ENCODE measurements at regions not wholly inside any gene's neighbourhood (a gene's known extent, or its start where the extent isn't known, plus 50 kb on each side); places are given as distances from the start of the nearest gene placed in this dataset.

- H3K9me3 ChIP-seq, result no peaks in the 10 kb centered on the region
- no peaks in the 10 kb centered on the region for H3K4me1 ChIP-seq
- no peak for TF ChIP-seq EP300 (IDR thresholded peaks at IDR 0.05)
- TF ChIP-seq POLR2AphosphoS5 (IDR thresholded peaks at IDR 0.05), result no peak
- TF ChIP-seq POLR2A (IDR thresholded peaks at IDR 0.05), result no peak
- TF ChIP-seq CTCF (IDR thresholded peaks at IDR 0.05), result no peak
- H3K27ac ChIP-seq, result no peak overlapping the region
- peaks cover 19% of the 10 kb centered on the region for H3K27me3 ChIP-seq
- no peaks in the 10 kb centered on the region for H3K36me3 ChIP-seq
- 72% methylated on average over 2 of the region's 2 CpGs for WGBS, 2 donors (ENCODE audit: low coverage in 1 of 2)
- H3K4me3 ChIP-seq, result no peak overlapping the region
- no peak for ATAC-seq
Measured at GRCh38 chr6:84415068-84415467, 187.6 kb upstream of the CEP162 start.

GRCh38 chr6:84414531-84414930 lies 187.1 kb upstream of the CEP162 start:
- 55 to 59% methylated on average over 5 of the region's 6 CpGs for WGBS, 2 donors (ENCODE audit: low coverage in 1 of 2)
- Histone ChIP-seq H3K27ac (no peak overlapping the region), H3K36me3 (no peaks in the 10 kb centered on the region), H3K27me3 (peaks cover 15% of the 10 kb centered on the region), H3K9me3 (no peaks in the 10 kb centered on the region), H3K4me3 (no peak overlapping the region), H3K4me1 (no peaks in the 10 kb centered on the region)
- TF ChIP-seq POLR2A (IDR thresholded peaks at IDR 0.05) (no peak), EP300 (IDR thresholded peaks at IDR 0.05) (no peak), POLR2AphosphoS5 (IDR thresholded peaks at IDR 0.05) (no peak), CTCF (IDR thresholded peaks at IDR 0.05) (no peak)
- no peak for ATAC-seq

GRCh38 chr6:84411060-84411629 lies 183.7 kb upstream of the CEP162 start:
- WGBS, 2 donors (ENCODE audit: low coverage in 1 of 2), result 9 to 20% methylated on average over 1 of the region's 1 CpG
- Histone ChIP-seq H3K9me3 (no peaks in the 10 kb centered on the region), H3K4me3 (no peak overlapping the region), H3K27me3 (no peaks in the 10 kb centered on the region), H3K27ac (no peak overlapping the region), H3K4me1 (no peaks in the 10 kb centered on the region), H3K36me3 (no peaks in the 10 kb centered on the region)
- no peak for TF ChIP-seq POLR2AphosphoS5 (IDR thresholded peaks at IDR 0.05)
- no peak for TF ChIP-seq POLR2A (IDR thresholded peaks at IDR 0.05)
- TF ChIP-seq EP300 (IDR thresholded peaks at IDR 0.05), result no peak
- no peak for TF ChIP-seq CTCF (IDR thresholded peaks at IDR 0.05)
- ATAC-seq, result no peak

- WGBS, 2 donors (ENCODE audit: low coverage in 1 of 2), result 91 to 92% methylated on average over 1 of the region's 1 CpG
- no peaks in the 10 kb centered on the region for H3K4me1 ChIP-seq
- no peak overlapping the region for H3K27ac ChIP-seq
- no peaks in the 10 kb centered on the region for H3K36me3 ChIP-seq
- no peaks in the 10 kb centered on the region for H3K27me3 ChIP-seq
- no peaks in the 10 kb centered on the region for H3K9me3 ChIP-seq
- ATAC-seq, result no peak
- H3K4me3 ChIP-seq, result no peak overlapping the region
- TF ChIP-seq POLR2AphosphoS5 (IDR thresholded peaks at IDR 0.05) (no peak), EP300 (IDR thresholded peaks at IDR 0.05) (no peak), POLR2A (IDR thresholded peaks at IDR 0.05) (no peak), CTCF (IDR thresholded peaks at IDR 0.05) (no peak)
Measured at GRCh38 chr6:84409911-84410310, 182.5 kb upstream of the CEP162 start.

- no peaks in the 10 kb centered on the region for H3K4me1 ChIP-seq
- H3K36me3 ChIP-seq, result no peaks in the 10 kb centered on the region
- no peak overlapping the region for H3K27ac ChIP-seq
- no peak for ATAC-seq
- WGBS, 2 donors (ENCODE audit: low coverage in 1 of 2), result 66 to 71% methylated on average over 4 of the region's 4 CpGs
- TF ChIP-seq CTCF (IDR thresholded peaks at IDR 0.05) (no peak), EP300 (IDR thresholded peaks at IDR 0.05) (no peak), POLR2AphosphoS5 (IDR thresholded peaks at IDR 0.05) (no peak), POLR2A (IDR thresholded peaks at IDR 0.05) (no peak)
- no peaks in the 10 kb centered on the region for H3K9me3 ChIP-seq
- H3K27me3 ChIP-seq, result no peaks in the 10 kb centered on the region
- no peak overlapping the region for H3K4me3 ChIP-seq
Measured at GRCh38 chr6:84408028-84408427, 180.6 kb upstream of the CEP162 start.

Measured in gastroesophageal sphincter (tissue), 4 donors.